ENCODE measurements at regions not wholly inside any gene's neighbourhood (a gene's known extent, or its start where the extent isn't known, plus 50 kb on each side); places are given as distances from the start of the nearest gene placed in this dataset.

- TF ChIP-seq CTCF (IDR thresholded peaks at IDR 0.05; ENCODE audit: control extremely low read depth in 1 of 3, insufficient read depth in 1 of 3, low read depth in 1 of 3, low read length in 3 of 3) = no peak
- TF ChIP-seq TAF1 (IDR thresholded peaks at IDR 0.05; ENCODE audit: low read depth, low read length) = no peak
- no peak for TF ChIP-seq ATF2 (IDR thresholded peaks at IDR 0.05; ENCODE audit: low read length)
- no peak for TF ChIP-seq POLR2AphosphoS5 (IDR thresholded peaks at IDR 0.05; ENCODE audit: low read depth, low read length)
Observed at GRCh38 chr4:41460641-41461040, 77.3 kb upstream of the LIMCH1 start.
